A673 (cell line): ENCODE measurements at regions not wholly inside any gene's neighbourhood (a gene's known extent, or its start where the extent isn't known, plus 50 kb on each side); places are given as distances from the start of the nearest gene placed in this dataset.
"Not testable (repeated sequence)": the region's sequence is repeated elsewhere in the genome, so short reads cannot be mapped to it uniquely, and the experiment has no call there.

ENCODE experiments used
- BruUV-seq: library from RNA; stranded (reverse); fragments of 400-500 nt; replicated peaks from 2 replicates; lab custom pipeline; 2021; lab: Mats Ljungman, UMichigan
- CTCF ChIA-PET: fragments of 300-600 bp; sonication (Branson Sonifier 250); formaldehyde crosslinking; loops from one replicate; lab custom pipeline; 2022; ENCODE audit warnings: antibody characterized with exemption; lab: Charles Lee
- POLR2A ChIA-PET: fragments of 300-600 bp; sonication (Branson Sonifier 250); formaldehyde crosslinking; loops from one replicate; lab custom pipeline; 2022; ENCODE audit warnings: antibody characterized with exemption; ENCODE audit not compliant: low non-redundant PET; lab: Charles Lee
- DNase-seq: peaks from one replicate; pipeline ENCODE4 v3.0.0-alpha.2; 2015; ENCODE audit warnings: low spot score
- H3K27ac ChIP-seq: fragments of 200-600 bp; sonication (generic); 2 replicates; pipeline ENCODE4 v1.5.1; 2016; ENCODE audit warnings: mixed run types, low read depth, mild to moderate bottlenecking, mixed read lengths, antibody characterized with exemption, low read length; ENCODE audit not compliant: poor library complexity, severe bottlenecking
- H3K27me3 ChIP-seq: fragments of 200-600 bp; sonication (generic); replicated peaks from 2 replicates; pipeline ENCODE4 v1.6.1; 2017; ENCODE audit warnings: mixed run types, low read depth, mild to moderate bottlenecking, mixed read lengths, antibody characterized with exemption, low read length; ENCODE audit not compliant: insufficient read depth, poor library complexity
- H3K36me3 ChIP-seq: fragments of 200-600 bp; sonication (generic); 2 replicates; pipeline ENCODE4 v1.6.1; 2016; ENCODE audit warnings: mixed run types, mild to moderate bottlenecking, mixed read lengths, antibody characterized with exemption, low read length; ENCODE audit not compliant: insufficient read depth, poor library complexity, severe bottlenecking
- H3K4me1 ChIP-seq: fragments of 200-600 bp; sonication (generic); 2 replicates; pipeline ENCODE4 v1.6.1; 2017; ENCODE audit warnings: mixed run types, mild to moderate bottlenecking, mixed read lengths, antibody characterized with exemption, low read length; ENCODE audit not compliant: insufficient read depth, poor library complexity, severe bottlenecking
- H3K4me3 ChIP-seq: fragments of 200-600 bp; sonication (generic); 2 replicates; pipeline ENCODE4 v1.5.1; 2016; ENCODE audit warnings: low read depth, mixed run types, mild to moderate bottlenecking, mixed read lengths, low read length; ENCODE audit not compliant: poor library complexity, severe bottlenecking
- H3K9me3 ChIP-seq: fragments of 200-600 bp; sonication (generic); 2 replicates; pipeline ENCODE4 v1.6.1; 2016; ENCODE audit warnings: mixed run types, low read depth, mild to moderate bottlenecking, mixed read lengths, antibody characterized with exemption, low read length; ENCODE audit not compliant: poor library complexity, severe bottlenecking
- CTCF ChIP-seq: fragments of 300-800, 200-600 bp; sonication (generic); conservative IDR thresholded peaks from 2 replicates; pipeline ENCODE4 v1.5.1; 2017; ENCODE audit warnings: low read depth, mild to moderate bottlenecking, antibody characterized with exemption, low read length, moderate library complexity, mixed read lengths
- EZH2 ChIP-seq: fragments of 200-600 bp; sonication (generic); IDR thresholded peaks from 2 replicates; pipeline ENCODE4 v1.6.1; 2017; ENCODE audit warnings: borderline replicate concordance, low read depth, mild to moderate bottlenecking, mixed read lengths, antibody characterized with exemption, low read length; ENCODE audit not compliant: poor library complexity, severe bottlenecking
- intact Hi-C: fragments of 100-400 bp; cut with micrococcal nuclease; formaldehyde crosslinking; loops from one replicate; pipeline ENCODE4 v1.10.0; 2022; ENCODE audit not compliant: unreplicated experiment

DNA sequence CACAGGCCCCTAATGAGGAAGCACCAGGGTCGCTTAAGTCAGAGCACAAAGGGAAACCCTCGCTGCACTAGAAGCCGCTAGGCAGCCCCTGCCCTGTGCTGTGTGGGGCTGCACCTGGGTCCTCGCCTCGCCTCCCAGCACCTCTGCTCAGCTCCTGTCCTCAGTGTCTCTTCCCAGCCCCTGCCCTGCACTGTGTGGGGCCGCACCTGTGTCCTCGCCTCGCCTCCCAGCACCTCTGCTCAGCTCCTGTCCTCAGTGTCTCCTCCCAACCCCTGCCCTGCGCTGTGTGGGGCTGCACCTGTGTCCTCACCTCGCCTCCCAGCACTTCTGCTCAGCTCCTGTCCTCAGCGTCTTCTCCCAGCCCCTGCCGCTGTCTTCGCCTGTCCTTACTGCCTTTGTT lies 342.8 kb downstream of the EIPR1 start:
- no peaks in the 10 kb centered on the region for H3K4me1 ChIP-seq
- ChIA-PET CTCF (no interaction called here), POLR2A (no interaction called here)
- BruUV-seq: no TSS peak
- intact Hi-C loops: no loop called here
- H3K27me3 ChIP-seq: no peaks in the 10 kb centered on the region
- H3K36me3 ChIP-seq: no peaks in the 10 kb centered on the region
- H3K9me3 ChIP-seq: no peaks in the 10 kb centered on the region
- no peak for DNase-seq
- no peak overlapping the region for H3K27ac ChIP-seq
- no peak for TF ChIP-seq CTCF
- no peak for TF ChIP-seq EZH2
- no peak overlapping the region for H3K4me3 ChIP-seq

GRCh38 chr2:3034396-3034795 lies 343.2 kb downstream of the EIPR1 start:
- Histone ChIP-seq H3K27me3 (no peaks in the 10 kb centered on the region), H3K36me3 (no peaks in the 10 kb centered on the region), H3K4me3 (no peak overlapping the region), H3K27ac (no peak overlapping the region), H3K4me1 (no peaks in the 10 kb centered on the region), H3K9me3 (no peaks in the 10 kb centered on the region)
- intact Hi-C loops: no loop called here
- ChIA-PET CTCF (no interaction called here), POLR2A (no interaction called here)
- DNase-seq: no peak
- no TSS peak for BruUV-seq
- no peak for TF ChIP-seq EZH2
- no peak for TF ChIP-seq CTCF

GRCh38 chr2:3033315-3033714 lies 344.3 kb downstream of the EIPR1 start:
- no peaks in the 10 kb centered on the region for H3K4me1 ChIP-seq
- BruUV-seq: no TSS peak
- H3K27me3 ChIP-seq: no peaks in the 10 kb centered on the region
- intact Hi-C loops: no loop called here
- ChIA-PET CTCF (no interaction called here), POLR2A (no interaction called here)
- H3K36me3 ChIP-seq: no peaks in the 10 kb centered on the region
- H3K27ac ChIP-seq: no peak overlapping the region
- no peak for TF ChIP-seq CTCF
- no peak for TF ChIP-seq EZH2
- no peak for DNase-seq
- no peak overlapping the region for H3K4me3 ChIP-seq
- H3K9me3 ChIP-seq: no peaks in the 10 kb centered on the region

DNA sequence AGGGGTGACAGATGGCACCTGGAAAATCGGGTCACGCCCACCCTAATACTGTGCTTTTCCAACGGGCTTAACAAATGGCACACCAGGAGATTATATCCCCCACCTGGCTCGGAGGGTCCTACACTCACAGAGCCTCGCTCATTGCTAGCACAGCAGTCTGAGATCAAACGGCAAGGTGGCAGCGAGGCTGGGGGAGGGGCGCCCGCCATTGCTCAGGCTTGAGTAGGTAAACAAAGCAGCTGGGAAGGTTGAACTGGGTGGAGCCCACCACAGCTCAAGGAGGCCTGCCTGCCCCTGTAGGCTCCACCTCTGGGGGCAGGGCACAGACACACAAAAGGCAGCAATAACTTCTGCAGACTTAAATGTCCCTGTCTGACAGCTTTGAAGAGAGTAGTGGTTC lies 346.8 kb downstream of the EIPR1 start:
- H3K4me1 ChIP-seq, H3K9me3 ChIP-seq, H3K4me3 ChIP-seq, BruUV-seq, POLR2A ChIA-PET, H3K36me3 ChIP-seq, H3K27ac ChIP-seq, CTCF ChIA-PET, intact Hi-C loops, H3K27me3 ChIP-seq, DNase-seq: not testable (repeated sequence)
